OCI-LY7 (cell line): ENCODE measurements at regions not wholly inside any gene's neighbourhood (a gene's known extent, or its start where the extent isn't known, plus 50 kb on each side); places are given as distances from the start of the nearest gene placed in this dataset.
A peak's percentile ranks its signal among the peaks of the same experiment; 100 is the strongest.

Experiments used
- CTCF ChIP-seq: fragments of 200-600 bp; sonication (generic); conservative IDR thresholded peaks from 2 replicates; pipeline ENCODE4 v1.5.1; 2014; ENCODE audit warnings: mild to moderate bottlenecking, antibody characterized with exemption, low read length, moderate library complexity, mixed read lengths
- EZH2phosphoT487 ChIP-seq: fragments of 200-600 bp; sonication (generic); IDR thresholded peaks from 2 replicates; pipeline ENCODE4 v1.6.1; 2018; ENCODE audit warnings: low read depth, borderline replicate concordance, mild to moderate bottlenecking, mixed run types, antibody characterized with exemption, low read length, moderate library complexity, mixed read lengths

- TF ChIP-seq CTCF (peak; percentile 79), EZH2phosphoT487 (no peak)
Measured at GRCh38 chr18:27608742-27609141, 423.6 kb upstream of the CHST9 start.
